ENCODE measurements at regions not wholly inside any gene's neighbourhood (a gene's known extent, or its start where the extent isn't known, plus 50 kb on each side); places are given as distances from the start of the nearest gene placed in this dataset.

- no peaks in the 10 kb centered on the region for H3K4me1 ChIP-seq (ENCODE audit: control insufficient read depth in 2 of 2, insufficient read depth in 1 of 2, low read depth in 1 of 2, low read length in 2 of 2)
- no peak overlapping the region for H3K4me3 ChIP-seq (ENCODE audit: low read length in 2 of 2)
- no peak overlapping the region for H2BK5ac ChIP-seq (ENCODE audit: low read length)
- no peak overlapping the region for H2BK12ac ChIP-seq (ENCODE audit: low read length)
- no peak overlapping the region for H2AK5ac ChIP-seq (ENCODE audit: low read depth, low read length)
- no peaks in the 10 kb centered on the region for H3K27me3 ChIP-seq (ENCODE audit: control insufficient read depth in 3 of 3, insufficient read depth in 3 of 3, low read depth in 1 of 3, low read length in 3 of 3)
- no peaks in the 10 kb centered on the region for H3K36me3 ChIP-seq (replicated peaks in 1 of 2; ENCODE audit: control insufficient read depth in 2 of 2, insufficient read depth in 2 of 2, low read length in 2 of 2)
- no peak overlapping the region for H4K91ac ChIP-seq (ENCODE audit: low read depth, low read length, poor library complexity)
- no peaks in the 10 kb centered on the region for H3K79me1 ChIP-seq (ENCODE audit: low read depth, low read length)
- H3K9ac ChIP-seq (ENCODE audit: low read depth, low read length, poor library complexity) = no peak overlapping the region
- WGBS, 2 donors (ENCODE audit: extremely low coverage in 2 of 2, insufficient read length in 2 of 2, insufficient replicate concordance in 1 of 2) = no CpG with 5 or more reads among the region's 3 CpGs
- H3K27ac ChIP-seq (replicated peaks; ENCODE audit: low read length) = no peak overlapping the region
- no peak overlapping the region for H2BK15ac ChIP-seq (ENCODE audit: low read length)
- peaks cover 0 to 2% of the 10 kb centered on the region in 2 donors for H3K9me3 ChIP-seq (replicated peaks in 1 of 2; ENCODE audit: control insufficient read depth in 2 of 2, insufficient read depth in 1 of 2, low read depth in 1 of 2, low read length in 2 of 2)
- H3K4ac ChIP-seq (ENCODE audit: low read length) = no peak overlapping the region
- H4K8ac ChIP-seq (ENCODE audit: low read depth, low read length) = no peak overlapping the region
- no peak overlapping the region for H2AFZ ChIP-seq (ENCODE audit: low read length)
- H3K14ac ChIP-seq (ENCODE audit: low read length) = no peak overlapping the region
- no peak for DNase-seq (ENCODE audit: low spot score)
- H3K4me2 ChIP-seq (ENCODE audit: insufficient read depth, low read length, poor library complexity, severe bottlenecking) = no peak overlapping the region
- no peak overlapping the region for H3K23ac ChIP-seq (ENCODE audit: low read depth, low read length, poor library complexity)
- H2BK120ac ChIP-seq (ENCODE audit: low read depth, low read length) = no peak overlapping the region
- no peak overlapping the region for H3K18ac ChIP-seq (ENCODE audit: low read length)
Observed at GRCh38 chr5:99715921-99716320, 787.1 kb upstream of the CHD1 start.

GRCh38 chr5:99706160-99706559 is 777.4 kb upstream of the CHD1 start:
- Histone ChIP-seq H2AK5ac (ENCODE audit: low read depth, low read length) (no peak overlapping the region), H3K9me3 (replicated peaks in 1 of 2; ENCODE audit: control insufficient read depth in 2 of 2, insufficient read depth in 1 of 2, low read depth in 1 of 2, low read length in 2 of 2) (no peaks in the 10 kb centered on the region), H4K8ac (ENCODE audit: low read depth, low read length) (no peak overlapping the region), H3K27ac (replicated peaks; ENCODE audit: low read length) (no peak overlapping the region), H3K23ac (ENCODE audit: low read depth, low read length, poor library complexity) (no peak overlapping the region), H3K27me3 (ENCODE audit: control insufficient read depth in 3 of 3, insufficient read depth in 3 of 3, low read depth in 1 of 3, low read length in 3 of 3) (no peaks in the 10 kb centered on the region), H3K36me3 (replicated peaks in 1 of 2; ENCODE audit: control insufficient read depth in 2 of 2, insufficient read depth in 2 of 2, low read length in 2 of 2) (no peaks in the 10 kb centered on the region), H3K4me3 (ENCODE audit: low read length in 2 of 2) (no peak overlapping the region), H3K14ac (ENCODE audit: low read length) (no peak overlapping the region), H4K91ac (ENCODE audit: low read depth, low read length, poor library complexity) (no peak overlapping the region), H2BK12ac (ENCODE audit: low read length) (no peak overlapping the region), H2BK15ac (ENCODE audit: low read length) (no peak overlapping the region), H3K4ac (ENCODE audit: low read length) (no peak overlapping the region), H2AFZ (ENCODE audit: low read length) (no peak overlapping the region), H3K9ac (ENCODE audit: low read depth, low read length, poor library complexity) (no peak overlapping the region), H3K79me1 (ENCODE audit: low read depth, low read length) (no peaks in the 10 kb centered on the region), H2BK120ac (ENCODE audit: low read depth, low read length) (no peak overlapping the region), H3K4me2 (ENCODE audit: insufficient read depth, low read length, poor library complexity, severe bottlenecking) (no peak overlapping the region), H3K4me1 (ENCODE audit: control insufficient read depth in 2 of 2, insufficient read depth in 1 of 2, low read depth in 1 of 2, low read length in 2 of 2) (no peaks in the 10 kb centered on the region), H3K18ac (ENCODE audit: low read length) (no peak overlapping the region), H2BK5ac (ENCODE audit: low read length) (no peak overlapping the region)
- no CpG with 5 or more reads among the region's 8 CpGs for WGBS, 2 donors (ENCODE audit: extremely low coverage in 2 of 2, insufficient read length in 2 of 2, insufficient replicate concordance in 1 of 2)
- no peak for DNase-seq (ENCODE audit: low spot score)

- Histone ChIP-seq H2BK12ac (ENCODE audit: low read length) (no peak overlapping the region), H2AFZ (ENCODE audit: low read length) (no peak overlapping the region), H3K27me3 (ENCODE audit: control insufficient read depth in 3 of 3, insufficient read depth in 3 of 3, low read depth in 1 of 3, low read length in 3 of 3) (no peaks in the 10 kb centered on the region), H2BK120ac (ENCODE audit: low read depth, low read length) (no peak overlapping the region), H2AK5ac (ENCODE audit: low read depth, low read length) (no peak overlapping the region), H2BK5ac (ENCODE audit: low read length) (no peak overlapping the region), H3K4me1 (ENCODE audit: control insufficient read depth in 2 of 2, insufficient read depth in 1 of 2, low read depth in 1 of 2, low read length in 2 of 2) (no peaks in the 10 kb centered on the region), H3K18ac (ENCODE audit: low read length) (no peak overlapping the region), H3K27ac (replicated peaks; ENCODE audit: low read length) (no peak overlapping the region), H4K8ac (ENCODE audit: low read depth, low read length) (no peak overlapping the region), H3K36me3 (replicated peaks in 1 of 2; ENCODE audit: control insufficient read depth in 2 of 2, insufficient read depth in 2 of 2, low read length in 2 of 2) (no peaks in the 10 kb centered on the region), H3K14ac (ENCODE audit: low read length) (no peak overlapping the region), H3K4me3 (ENCODE audit: low read length in 2 of 2) (no peak overlapping the region), H3K4ac (ENCODE audit: low read length) (no peak overlapping the region), H3K23ac (ENCODE audit: low read depth, low read length, poor library complexity) (no peak overlapping the region), H3K4me2 (ENCODE audit: insufficient read depth, low read length, poor library complexity, severe bottlenecking) (no peak overlapping the region), H3K9ac (ENCODE audit: low read depth, low read length, poor library complexity) (no peak overlapping the region), H3K9me3 (replicated peaks in 1 of 2; ENCODE audit: control insufficient read depth in 2 of 2, insufficient read depth in 1 of 2, low read depth in 1 of 2, low read length in 2 of 2) (no peaks in the 10 kb centered on the region), H3K79me1 (ENCODE audit: low read depth, low read length) (no peaks in the 10 kb centered on the region), H4K91ac (ENCODE audit: low read depth, low read length, poor library complexity) (no peak overlapping the region), H2BK15ac (ENCODE audit: low read length) (no peak overlapping the region)
- no peak for DNase-seq (ENCODE audit: low spot score)
- no CpG with 5 or more reads among the region's 5 CpGs for WGBS, 2 donors (ENCODE audit: extremely low coverage in 2 of 2, insufficient read length in 2 of 2, insufficient replicate concordance in 1 of 2)
Observed at GRCh38 chr5:99702565-99702964, 773.8 kb upstream of the CHD1 start.

- Histone ChIP-seq H4K91ac (ENCODE audit: low read depth, low read length, poor library complexity) (no peak overlapping the region), H3K14ac (ENCODE audit: low read length) (no peak overlapping the region)
Observed at GRCh38 chr5:99694884-99695283, 766.1 kb upstream of the CHD1 start.

More at GRCh38 chr5:99694884-99695283, 766.1 kb upstream of the CHD1 start:
- no peak overlapping the region for H3K4me2 ChIP-seq (ENCODE audit: insufficient read depth, low read length, poor library complexity, severe bottlenecking)
- H3K36me3 ChIP-seq (replicated peaks in 1 of 2; ENCODE audit: control insufficient read depth in 2 of 2, insufficient read depth in 2 of 2, low read length in 2 of 2) = no peaks in the 10 kb centered on the region
- no peak overlapping the region for H2AK5ac ChIP-seq (ENCODE audit: low read depth, low read length)
- H3K27me3 ChIP-seq (ENCODE audit: control insufficient read depth in 3 of 3, insufficient read depth in 3 of 3, low read depth in 1 of 3, low read length in 3 of 3) = no peaks in the 10 kb centered on the region
- no peak overlapping the region for H3K27ac ChIP-seq (replicated peaks; ENCODE audit: low read length)
- H3K9ac ChIP-seq (ENCODE audit: low read depth, low read length, poor library complexity) = no peak overlapping the region
- H3K4ac ChIP-seq (ENCODE audit: low read length) = no peak overlapping the region
- H3K4me1 ChIP-seq (ENCODE audit: control insufficient read depth in 2 of 2, insufficient read depth in 1 of 2, low read depth in 1 of 2, low read length in 2 of 2) = no peaks in the 10 kb centered on the region
- H3K23ac ChIP-seq (ENCODE audit: low read depth, low read length, poor library complexity) = no peak overlapping the region
- H2BK5ac ChIP-seq (ENCODE audit: low read length) = no peak overlapping the region
- no peak overlapping the region for H2BK120ac ChIP-seq (ENCODE audit: low read depth, low read length)
- H3K9me3 ChIP-seq (replicated peaks in 1 of 2; ENCODE audit: control insufficient read depth in 2 of 2, insufficient read depth in 1 of 2, low read depth in 1 of 2, low read length in 2 of 2) = no peaks in the 10 kb centered on the region
- H2AFZ ChIP-seq (ENCODE audit: low read length) = no peak overlapping the region
- H2BK12ac ChIP-seq (ENCODE audit: low read length) = no peak overlapping the region
- WGBS, 2 donors (ENCODE audit: extremely low coverage in 2 of 2, insufficient read length in 2 of 2, insufficient replicate concordance in 1 of 2) = no CpG with 5 or more reads among the region's 10 CpGs
- no peak for DNase-seq (ENCODE audit: low spot score)
- no peaks in the 10 kb centered on the region for H3K79me1 ChIP-seq (ENCODE audit: low read depth, low read length)
- no peak overlapping the region for H4K8ac ChIP-seq (ENCODE audit: low read depth, low read length)
- H2BK15ac ChIP-seq (ENCODE audit: low read length) = no peak overlapping the region
- no peak overlapping the region for H3K4me3 ChIP-seq (ENCODE audit: low read length in 2 of 2)
- no peak overlapping the region for H3K18ac ChIP-seq (ENCODE audit: low read length)
